ENCODE measurements at regions not wholly inside any gene's neighbourhood (a gene's known extent, or its start where the extent isn't known, plus 50 kb on each side); places are given as distances from the start of the nearest gene placed in this dataset.

DNA sequence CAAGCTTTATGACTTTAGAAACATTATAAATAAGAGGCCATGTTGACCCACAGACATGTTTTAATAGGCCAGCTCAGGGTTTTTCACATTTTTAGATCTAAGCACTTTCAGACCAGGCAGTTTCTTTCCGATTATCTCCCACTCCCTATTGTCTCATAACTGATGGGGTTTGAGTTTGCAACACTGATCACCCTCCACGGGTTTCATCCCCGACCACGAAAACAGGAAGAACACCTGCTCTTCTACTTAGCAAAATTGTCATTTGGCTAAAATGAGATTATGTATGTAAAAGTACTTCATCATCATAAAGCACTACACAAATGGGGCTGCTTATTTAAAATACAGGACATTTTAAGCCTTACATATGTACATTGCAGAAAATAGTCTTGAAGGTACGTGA, 407.9 kb downstream of the HNRNPD start:
- intact Hi-C loops (cut with micrococcal nuclease): no loop called here
- Mint-ChIP-seq H3K27me3 (ENCODE audit: low read depth) (no peaks in the 10 kb centered on the region), H3K36me3 (ENCODE audit: low read depth) (no peaks in the 10 kb centered on the region), H3K9me3 (no peaks in the 10 kb centered on the region), H3K27ac (no peak overlapping the region), H3K4me3 (ENCODE audit: low read depth) (no peak overlapping the region), H3K4me1 (ENCODE audit: low read depth) (peaks cover 8% of the 10 kb centered on the region)
- no peak for DNase-seq (ENCODE audit: low spot score)

DNA sequence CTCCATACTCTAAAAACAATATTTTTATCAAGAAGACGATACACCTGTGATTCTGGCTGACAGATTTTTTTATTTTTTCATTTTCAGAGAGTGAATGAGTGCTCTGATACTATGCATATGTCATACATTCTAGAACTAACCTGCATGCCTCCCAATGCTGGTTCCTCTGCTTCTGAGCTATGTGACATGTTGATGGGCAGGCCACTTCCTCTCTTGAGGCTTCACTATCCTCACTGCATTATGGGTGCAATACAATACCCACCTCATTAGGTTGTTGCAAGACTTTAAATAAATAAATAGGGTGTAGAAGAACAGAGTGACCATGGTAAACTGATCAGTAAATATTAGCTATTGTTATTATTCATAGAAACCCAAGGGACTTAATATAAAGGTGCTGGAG, 408.3 kb downstream of the HNRNPD start:
- no peak for DNase-seq (ENCODE audit: low spot score)
- Mint-ChIP-seq H3K27ac (no peak overlapping the region), H3K36me3 (ENCODE audit: low read depth) (no peaks in the 10 kb centered on the region), H3K9me3 (no peaks in the 10 kb centered on the region), H3K4me1 (ENCODE audit: low read depth) (peaks cover 8% of the 10 kb centered on the region), H3K4me3 (ENCODE audit: low read depth) (no peak overlapping the region), H3K27me3 (ENCODE audit: low read depth) (no peaks in the 10 kb centered on the region)
- intact Hi-C loops (cut with micrococcal nuclease): no loop called here

DNA sequence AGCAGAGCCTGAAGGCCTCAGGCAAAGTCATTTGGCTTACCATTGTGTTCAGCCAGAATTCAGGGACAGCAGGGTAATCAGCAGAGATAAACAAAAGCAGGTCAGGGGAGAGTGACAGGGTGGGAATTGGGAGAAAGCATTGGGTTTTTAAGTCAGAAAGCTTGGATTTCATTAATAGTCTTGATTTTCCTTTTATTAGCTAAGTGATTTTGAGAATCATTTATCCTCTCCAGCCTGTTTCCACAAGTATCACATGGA, 410.1 kb downstream of the HNRNPD start:
- intact Hi-C loops (cut with micrococcal nuclease): no loop called here
- no peak overlapping the region for H3K27ac Mint-ChIP-seq
- no peaks in the 10 kb centered on the region for H3K27me3 Mint-ChIP-seq (ENCODE audit: low read depth)
- H3K4me3 Mint-ChIP-seq (ENCODE audit: low read depth): no peak overlapping the region
- no peaks in the 10 kb centered on the region for H3K36me3 Mint-ChIP-seq (ENCODE audit: low read depth)
- H3K9me3 Mint-ChIP-seq: no peaks in the 10 kb centered on the region
- DNase-seq (ENCODE audit: low spot score): no peak
- peaks cover 8% of the 10 kb centered on the region for H3K4me1 Mint-ChIP-seq (ENCODE audit: low read depth)

DNA sequence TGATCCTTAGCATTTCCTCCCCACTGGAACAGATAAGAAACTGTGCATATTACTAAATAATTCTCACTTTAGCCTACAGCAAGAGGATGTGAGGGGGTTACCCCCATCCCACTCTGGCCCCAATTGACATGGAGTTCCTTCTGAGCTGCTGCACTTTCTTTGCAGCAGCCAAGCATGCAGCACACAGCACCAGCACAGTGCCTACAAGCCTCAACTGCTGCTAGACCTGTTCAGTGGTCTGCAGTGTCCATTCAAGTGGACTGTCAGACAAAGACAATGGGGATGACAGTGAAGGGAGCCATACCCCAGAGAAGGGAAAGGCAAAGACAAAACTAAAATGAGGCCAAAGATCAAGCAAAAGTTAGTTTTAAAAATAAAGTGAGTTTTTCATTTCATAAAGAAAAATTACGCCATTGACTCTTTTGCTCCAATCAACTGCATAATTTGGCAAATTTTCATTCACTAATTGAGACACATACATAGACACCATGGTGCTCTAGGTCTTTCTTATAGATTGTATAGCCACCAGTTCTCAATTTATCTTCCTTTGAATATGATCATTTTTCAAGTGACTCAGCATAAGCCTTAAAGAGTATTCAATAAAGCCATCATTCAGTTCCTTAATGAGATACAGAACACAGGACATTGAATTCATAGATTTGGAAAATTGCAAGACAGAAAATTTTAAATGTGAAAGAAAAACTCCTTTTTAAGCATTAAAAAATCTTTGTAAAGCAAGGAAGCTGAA, 410.6 kb downstream of the HNRNPD start:
- Mint-ChIP-seq H3K27ac (no peak overlapping the region), H3K9me3 (no peaks in the 10 kb centered on the region), H3K4me1 (ENCODE audit: low read depth) (peaks cover 8% of the 10 kb centered on the region), H3K4me3 (ENCODE audit: low read depth) (no peak overlapping the region), H3K36me3 (ENCODE audit: low read depth) (no peaks in the 10 kb centered on the region), H3K27me3 (ENCODE audit: low read depth) (no peaks in the 10 kb centered on the region)
- no peak for DNase-seq (ENCODE audit: low spot score)
- intact Hi-C loops (cut with micrococcal nuclease): no loop called here

DNA sequence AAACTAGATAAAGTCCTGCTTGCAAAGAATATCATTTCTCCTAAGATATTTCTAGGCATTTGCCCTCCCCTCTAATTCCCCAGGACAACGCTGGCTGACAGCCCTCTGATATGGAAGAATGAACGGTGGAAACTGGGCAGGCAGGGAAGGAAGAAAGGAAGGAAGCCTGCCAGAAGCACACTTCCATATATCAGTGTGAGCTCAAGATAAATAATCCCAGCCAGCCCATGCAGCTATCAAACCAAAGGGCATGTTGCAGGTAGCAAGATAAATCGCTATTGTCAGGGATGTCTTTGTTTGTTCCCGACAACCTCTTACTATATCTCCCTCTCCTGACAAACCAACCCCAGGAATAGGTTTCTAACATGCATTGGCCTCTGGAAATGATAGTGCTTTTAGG, 412.8 kb downstream of the HNRNPD start:
- Mint-ChIP-seq H3K36me3 (ENCODE audit: low read depth) (no peaks in the 10 kb centered on the region), H3K27me3 (ENCODE audit: low read depth) (no peaks in the 10 kb centered on the region), H3K27ac (no peak overlapping the region), H3K4me3 (ENCODE audit: low read depth) (no peak overlapping the region), H3K4me1 (ENCODE audit: low read depth) (peaks cover 7% of the 10 kb centered on the region), H3K9me3 (no peaks in the 10 kb centered on the region)
- intact Hi-C loops (cut with micrococcal nuclease): no loop called here
- no peak for DNase-seq (ENCODE audit: low spot score)

DNA sequence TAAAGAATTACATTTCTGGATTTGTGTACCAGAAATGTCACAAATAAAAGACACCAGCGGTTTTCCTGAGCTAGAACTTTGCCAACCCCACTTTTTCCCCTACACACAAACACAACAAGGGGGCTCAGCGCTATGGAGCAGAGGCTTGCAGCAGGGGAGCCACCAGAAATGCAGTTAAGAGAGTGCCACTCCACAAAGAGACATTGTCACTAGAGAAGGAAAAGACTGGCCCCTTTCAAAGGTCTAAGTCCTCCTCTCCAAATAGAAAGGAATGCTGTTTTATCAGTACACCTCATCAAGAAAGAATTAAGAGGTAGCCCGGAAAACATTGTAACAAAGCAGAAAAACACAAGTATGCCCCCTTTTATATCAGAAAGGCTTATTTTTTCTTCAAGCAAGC, 419.5 kb downstream of the HNRNPD start:
- Mint-ChIP-seq H3K4me1 (ENCODE audit: low read depth) (no peaks in the 10 kb centered on the region), H3K9me3 (no peaks in the 10 kb centered on the region), H3K27me3 (ENCODE audit: low read depth) (peaks cover 5% of the 10 kb centered on the region), H3K4me3 (ENCODE audit: low read depth) (no peak overlapping the region), H3K36me3 (ENCODE audit: low read depth) (no peaks in the 10 kb centered on the region), H3K27ac (no peak overlapping the region)
- no peak for DNase-seq (ENCODE audit: low spot score)
- intact Hi-C loops (cut with micrococcal nuclease): no loop called here

DNA sequence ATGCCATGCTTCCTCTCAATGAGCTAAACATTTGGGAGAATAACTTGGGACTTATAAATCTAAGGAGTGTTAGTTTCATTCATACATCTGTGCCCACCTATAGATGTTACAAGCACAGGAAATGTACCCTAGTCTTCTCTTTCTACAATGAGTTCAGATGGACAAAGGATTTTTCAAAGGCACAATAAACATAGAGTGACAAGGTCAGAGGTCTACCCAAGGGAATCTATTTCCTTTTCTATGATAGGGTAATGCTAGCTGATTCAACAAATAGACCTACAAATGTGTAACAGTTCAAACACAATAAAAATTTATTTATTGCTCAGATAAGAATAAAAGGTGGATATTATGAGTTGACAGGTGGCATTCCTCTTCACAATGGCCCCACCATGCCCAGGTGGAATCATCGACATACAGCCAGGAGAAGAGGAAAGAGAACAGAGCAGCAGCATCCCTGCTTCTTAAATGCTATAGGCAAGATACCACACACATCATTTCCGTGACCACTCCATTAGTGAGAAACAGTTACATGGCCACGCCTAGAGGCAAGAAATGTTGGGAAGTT, 421.8 kb downstream of the HNRNPD start:
- no peak for DNase-seq (ENCODE audit: low spot score)
- Mint-ChIP-seq H3K27me3 (ENCODE audit: low read depth) (peaks cover 8% of the 10 kb centered on the region), H3K9me3 (no peaks in the 10 kb centered on the region), H3K4me3 (ENCODE audit: low read depth) (no peak overlapping the region), H3K4me1 (ENCODE audit: low read depth) (no peaks in the 10 kb centered on the region), H3K27ac (no peak overlapping the region), H3K36me3 (ENCODE audit: low read depth) (no peaks in the 10 kb centered on the region)
- intact Hi-C loops (cut with micrococcal nuclease): no loop called here

DNA sequence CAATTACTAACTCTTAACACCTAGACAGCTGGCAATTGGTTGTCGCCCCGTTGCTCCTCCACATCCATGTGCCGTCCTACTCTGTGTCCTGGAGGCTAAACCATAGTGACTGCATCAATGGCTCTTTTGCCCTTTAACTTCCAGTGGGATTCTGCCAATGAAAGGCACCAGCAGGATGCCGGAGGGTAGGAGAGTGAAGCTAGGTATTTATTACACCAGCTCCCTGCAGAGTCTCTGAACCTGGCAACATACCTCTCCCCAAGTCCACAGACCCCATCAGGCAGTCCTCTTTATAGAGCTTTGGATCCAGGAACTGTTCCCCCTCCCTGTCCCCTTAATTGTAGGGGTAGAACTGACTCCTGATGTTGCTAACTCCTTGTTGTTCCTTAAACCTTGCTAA, 426.8 kb downstream of the HNRNPD start:
- Mint-ChIP-seq H3K36me3 (ENCODE audit: low read depth) (no peaks in the 10 kb centered on the region), H3K27ac (no peak overlapping the region), H3K4me3 (ENCODE audit: low read depth) (no peak overlapping the region), H3K4me1 (ENCODE audit: low read depth) (no peaks in the 10 kb centered on the region), H3K9me3 (no peaks in the 10 kb centered on the region), H3K27me3 (ENCODE audit: low read depth) (peaks cover 4% of the 10 kb centered on the region)
- DNase-seq (ENCODE audit: low spot score): no peak
- intact Hi-C loops (cut with micrococcal nuclease): no loop called here

DNA sequence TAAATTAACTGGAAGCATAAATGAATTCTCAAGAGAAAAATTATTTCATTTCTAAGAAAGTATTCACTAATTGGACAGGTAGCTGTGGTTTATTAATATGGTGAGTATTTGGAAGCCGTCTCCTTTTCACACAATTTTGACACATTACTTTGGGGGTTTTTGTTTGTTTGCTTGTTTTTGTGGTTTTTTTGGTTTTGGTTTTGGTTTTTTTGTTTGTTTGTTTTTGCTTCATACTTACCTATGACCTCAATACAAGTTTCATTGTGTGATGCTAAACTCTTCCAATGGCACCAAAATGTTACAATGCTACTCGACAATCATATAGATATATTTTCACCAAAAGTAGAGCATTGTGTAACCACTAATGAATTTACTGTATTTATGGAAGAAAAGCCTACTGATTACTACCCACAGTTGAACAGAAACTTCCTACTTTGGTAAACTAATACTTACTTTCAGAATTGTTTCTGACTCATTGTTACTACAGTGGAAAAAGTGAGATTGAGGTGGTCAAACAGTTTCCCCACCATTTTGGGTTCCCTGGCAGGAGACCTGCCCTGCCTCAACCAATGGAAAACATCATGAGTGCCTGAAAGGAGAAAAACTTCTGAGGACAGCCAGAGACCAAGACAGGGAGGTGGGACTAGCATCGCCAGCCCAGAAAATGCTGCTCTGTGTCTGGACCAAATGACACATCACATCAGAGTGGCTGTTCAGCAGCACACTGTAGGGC, 443.1 kb downstream of the HNRNPD start:
- no peaks in the 10 kb centered on the region for H3K27me3 Mint-ChIP-seq (ENCODE audit: low read depth)
- H3K27ac Mint-ChIP-seq: no peak overlapping the region
- no peaks in the 10 kb centered on the region for H3K36me3 Mint-ChIP-seq (ENCODE audit: low read depth)
- no peaks in the 10 kb centered on the region for H3K9me3 Mint-ChIP-seq
- H3K4me3 Mint-ChIP-seq (ENCODE audit: low read depth): no peak overlapping the region
- H3K4me1 Mint-ChIP-seq (ENCODE audit: low read depth): no peaks in the 10 kb centered on the region
- intact Hi-C loops (cut with micrococcal nuclease): no loop called here
- no peak for DNase-seq (ENCODE audit: low spot score)

DNA sequence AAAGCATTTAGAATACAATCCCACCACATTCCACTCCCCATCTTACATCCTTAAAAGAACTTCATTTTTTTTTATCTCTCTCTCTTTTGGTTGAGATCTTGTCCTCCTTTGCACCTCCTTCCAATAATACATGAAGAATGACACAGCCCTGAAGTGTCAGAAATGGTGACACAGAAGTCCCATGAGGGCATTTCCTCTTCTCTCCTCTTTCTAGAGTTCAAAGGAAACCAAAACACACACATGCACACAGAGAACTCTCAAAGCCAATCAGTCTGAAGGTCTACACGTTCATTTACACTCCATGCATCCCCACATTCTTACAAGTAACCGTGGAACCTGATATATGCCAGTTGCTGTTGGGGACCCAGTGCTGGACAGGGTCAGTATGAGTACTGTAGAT, 450.7 kb downstream of the HNRNPD start:
- Mint-ChIP-seq H3K4me3 (ENCODE audit: low read depth) (no peak overlapping the region), H3K36me3 (ENCODE audit: low read depth) (no peaks in the 10 kb centered on the region), H3K9me3 (no peaks in the 10 kb centered on the region), H3K27ac (no peak overlapping the region), H3K4me1 (ENCODE audit: low read depth) (no peaks in the 10 kb centered on the region), H3K27me3 (ENCODE audit: low read depth) (no peaks in the 10 kb centered on the region)
- intact Hi-C loops (cut with micrococcal nuclease): no loop called here
- no peak for DNase-seq (ENCODE audit: low spot score)

DNA sequence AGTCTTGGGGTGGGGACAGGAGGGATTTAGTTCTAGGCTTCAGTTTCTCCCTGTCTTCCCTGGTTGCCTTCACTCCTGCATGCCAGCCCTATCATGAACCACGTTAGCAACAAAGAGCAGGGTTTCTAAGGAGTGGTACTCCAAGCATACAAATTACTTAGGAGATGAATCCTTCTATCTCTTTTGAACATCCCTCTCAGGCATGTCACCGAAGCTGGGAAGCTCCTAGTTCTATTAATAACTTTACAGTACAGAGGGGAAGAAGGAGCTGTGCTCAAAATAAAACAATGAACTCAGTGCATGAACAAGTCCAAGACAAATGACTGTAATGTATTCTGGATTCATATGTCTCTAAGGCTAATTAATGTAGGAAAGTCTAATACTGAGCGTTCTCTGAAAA, 450.6 kb upstream of the RASGEF1B start:
- H3K36me3 Mint-ChIP-seq (ENCODE audit: low read depth): no peaks in the 10 kb centered on the region
- no peak overlapping the region for H3K4me3 Mint-ChIP-seq (ENCODE audit: low read depth)
- no peaks in the 10 kb centered on the region for H3K4me1 Mint-ChIP-seq (ENCODE audit: low read depth)
- H3K9me3 Mint-ChIP-seq: no peaks in the 10 kb centered on the region
- H3K27ac Mint-ChIP-seq: no peak overlapping the region
- intact Hi-C loops (cut with micrococcal nuclease): no loop called here
- DNase-seq (ENCODE audit: low spot score): no peak
- peaks cover 5% of the 10 kb centered on the region for H3K27me3 Mint-ChIP-seq (ENCODE audit: low read depth)

DNA sequence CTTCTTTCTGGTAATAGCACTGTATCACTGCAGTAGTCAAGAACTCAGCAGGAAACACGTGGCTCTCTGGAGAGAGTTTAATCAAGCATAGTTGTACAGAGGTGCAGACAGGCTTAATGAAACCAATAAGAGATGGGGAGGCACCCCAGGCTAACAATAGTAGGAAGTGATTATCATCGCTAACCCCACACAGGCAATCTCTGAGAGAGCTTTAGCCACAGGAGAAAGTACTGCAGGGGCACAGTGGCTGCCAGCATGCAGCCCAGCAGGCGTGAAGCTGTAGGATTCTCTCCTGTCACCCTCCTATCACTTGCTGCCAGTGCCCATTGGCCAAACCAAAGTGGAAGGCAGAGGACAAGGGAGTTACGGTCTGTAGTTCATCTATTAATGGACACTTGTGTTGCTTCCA, 450.0 kb upstream of the RASGEF1B start:
- Mint-ChIP-seq H3K4me3 (ENCODE audit: low read depth) (no peak overlapping the region), H3K36me3 (ENCODE audit: low read depth) (no peaks in the 10 kb centered on the region), H3K9me3 (no peaks in the 10 kb centered on the region), H3K27me3 (ENCODE audit: low read depth) (peaks cover 5% of the 10 kb centered on the region), H3K27ac (no peak overlapping the region), H3K4me1 (ENCODE audit: low read depth) (no peaks in the 10 kb centered on the region)
- no peak for DNase-seq (ENCODE audit: low spot score)
- intact Hi-C loops (cut with micrococcal nuclease): no loop called here

DNA sequence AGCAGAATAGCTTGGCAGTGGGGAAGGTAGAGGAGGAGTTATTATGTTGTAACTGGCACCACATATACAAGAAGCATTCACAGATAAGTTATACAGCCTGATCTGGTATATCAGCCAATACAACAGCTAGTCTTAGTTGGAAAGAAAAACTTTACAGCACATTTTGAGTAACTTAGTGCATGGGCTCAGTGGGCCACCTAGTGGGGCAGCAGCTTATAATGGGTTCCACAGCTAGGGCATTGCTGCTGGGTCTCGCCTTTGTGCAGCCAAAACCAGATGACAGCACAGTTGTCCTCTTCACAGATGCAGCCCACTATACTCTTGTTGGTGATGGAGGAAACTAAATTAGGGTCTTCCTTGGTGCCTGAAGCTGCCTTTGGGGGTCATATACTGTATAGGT, 448.1 kb upstream of the RASGEF1B start:
- Mint-ChIP-seq H3K4me3 (ENCODE audit: low read depth) (no peak overlapping the region), H3K4me1 (ENCODE audit: low read depth) (no peaks in the 10 kb centered on the region)

More for the DNA sequence above, 448.1 kb upstream of the RASGEF1B start:
- DNase-seq (ENCODE audit: low spot score): no peak
- H3K27me3 Mint-ChIP-seq (ENCODE audit: low read depth): peaks cover 8% of the 10 kb centered on the region
- H3K9me3 Mint-ChIP-seq: no peaks in the 10 kb centered on the region
- intact Hi-C loops (cut with micrococcal nuclease): loop anchor here (10.0 kb wide), 2 partner anchors 285 to 515 kb away; no protein-coding TSS in a partner anchor
- no peak overlapping the region for H3K27ac Mint-ChIP-seq
- H3K36me3 Mint-ChIP-seq (ENCODE audit: low read depth): no peaks in the 10 kb centered on the region

All from activated T-helper 2 cell treated with anti-CD3 and anti-CD28 coated beads, Interferon-gamma antibody, Interleukin-2, Interleukin-4, amounts not matched to agents 10 μg/mL and 5 μg/mL and 100 μg/mL, durations not matched to agents 14 hours and 24 hours and 36 hours (primary cell).